Caco-2 (cell line): ENCODE measurements at regions not wholly inside any gene's neighbourhood (a gene's known extent, or its start where the extent isn't known, plus 50 kb on each side); places are given as distances from the start of the nearest gene placed in this dataset.

Experiments used
- BruUV-seq: library from RNA; stranded (reverse); fragments of 400-500 nt; replicated peaks from 2 replicates; lab custom pipeline; 2021; lab: Mats Ljungman, UMichigan
- CTCF ChIA-PET: fragments of 300-600 bp; sonication (Branson Sonifier 250); formaldehyde crosslinking; loops from one replicate; lab custom pipeline; 2022; ENCODE audit warnings: antibody characterized with exemption; lab: Charles Lee
- POLR2A ChIA-PET: fragments of 300-600 bp; sonication (Branson Sonifier 250); formaldehyde crosslinking; loops from one replicate; lab custom pipeline; 2022; ENCODE audit warnings: antibody characterized with exemption; lab: Charles Lee
- DNase-seq, 2 experiments: peaks; one replicate each; pipeline versions ENCODE4 v3.0.0 to v3.0.0-alpha.2; 2020 to 2022
- H3K27me3 ChIP-seq: replicated peaks from 2 replicates; pipeline ENCODE4 v1.6.0; 2011; ENCODE audit warnings: low read length; ENCODE audit not compliant: control insufficient read depth, insufficient read depth
- H3K36me3 ChIP-seq: 2 replicates; pipeline ENCODE4 v1.5.1; 2011; ENCODE audit warnings: low read length; ENCODE audit not compliant: control insufficient read depth, insufficient read depth
- H3K4me1 ChIP-seq: fragments of 250-450 bp; sonication (Bioruptor Pico); 2 replicates; pipeline ENCODE4 v1.5.1; 2020; ENCODE audit warnings: mild to moderate bottlenecking
- H3K4me3 ChIP-seq: 2 replicates; pipeline ENCODE4 v1.5.1; 2011; ENCODE audit warnings: low read depth, mild to moderate bottlenecking, control low read depth, low read length
- H3K9me3 ChIP-seq: fragments of 250-450 bp; sonication (Bioruptor Pico); 2 replicates; pipeline ENCODE4 v1.5.1; 2020; ENCODE audit warnings: mild to moderate bottlenecking, moderate library complexity
- H3K27ac Mint-ChIP-seq: one replicate; pipeline ENCODE4 v1.8.0; 2022; ENCODE audit warnings: mixed read lengths; ENCODE audit not compliant: unreplicated experiment
- H3K27me3 Mint-ChIP-seq: one replicate; pipeline ENCODE4 v1.8.0; 2022; ENCODE audit warnings: mixed read lengths; ENCODE audit not compliant: insufficient read depth, unreplicated experiment
- H3K36me3 Mint-ChIP-seq: one replicate; pipeline ENCODE4 v1.8.0; 2022; ENCODE audit warnings: mild to moderate bottlenecking, mixed read lengths; ENCODE audit not compliant: insufficient read depth, unreplicated experiment
- H3K4me1 Mint-ChIP-seq: one replicate; pipeline ENCODE4 v1.8.0; 2022; ENCODE audit warnings: low read depth, mixed read lengths; ENCODE audit not compliant: unreplicated experiment
- H3K4me3 Mint-ChIP-seq: one replicate; pipeline ENCODE4 v1.8.0; 2022; ENCODE audit warnings: mild to moderate bottlenecking, moderate library complexity, mixed read lengths; ENCODE audit not compliant: unreplicated experiment
- H3K9me3 Mint-ChIP-seq: one replicate; pipeline ENCODE4 v1.8.0; 2022; ENCODE audit warnings: mixed read lengths; ENCODE audit not compliant: unreplicated experiment
- CTCF ChIP-seq, 2 experiments: fragments of 200-600 bp in 1 of 2; IDR thresholded peaks; 1 replicate in 1 of 2; 2 replicates in 1 of 2; pipeline versions ENCODE4 v1.5.1 to v1.8.0; 2011 to 2022; ENCODE audit warnings: antibody characterized with exemption in 1 of 2, control low read depth in 1 of 2, inconsistent platforms in 1 of 2, low read depth in 1 of 2, low read length in 1 of 2, mild to moderate bottlenecking in 1 of 2, moderate library complexity in 1 of 2; ENCODE audit not compliant: insufficient read depth in 1 of 2, severe bottlenecking in 1 of 2, unreplicated experiment in 1 of 2
- intact Hi-C: fragments of 100-400 bp; cut with micrococcal nuclease; formaldehyde crosslinking; loops from one replicate; pipeline ENCODE4 v1.10.0; 2022; ENCODE audit not compliant: unreplicated experiment

- ChIA-PET POLR2A (no interaction called here), CTCF (no interaction called here)
- no peak overlapping the region for H3K4me3 ChIP-seq
- H3K27ac Mint-ChIP-seq = no peak overlapping the region
- no peak overlapping the region for H3K4me3 Mint-ChIP-seq
- no peaks in the 10 kb centered on the region for H3K27me3 ChIP-seq
- no peaks in the 10 kb centered on the region for H3K27me3 Mint-ChIP-seq
- no peaks in the 10 kb centered on the region for H3K9me3 ChIP-seq
- no peaks in the 10 kb centered on the region for H3K9me3 Mint-ChIP-seq
- no peaks in the 10 kb centered on the region for H3K4me1 Mint-ChIP-seq
- H3K36me3 Mint-ChIP-seq = no peaks in the 10 kb centered on the region
- H3K36me3 ChIP-seq = no peaks in the 10 kb centered on the region
- DNase-seq = no peak
- BruUV-seq = no TSS peak
- 0 out of 2 replicates have a peak, but pooled peaks cover 3% of the 10 kb centered on the region for H3K4me1 ChIP-seq
- no peak for TF ChIP-seq CTCF (IDR thresholded peaks at IDR 0.05; ENCODE audit: insufficient read depth in 1 of 2, low read depth in 1 of 2, low read length in 1 of 2, severe bottlenecking in 1 of 2, unreplicated experiment in 1 of 2)
- intact Hi-C loops = no loop called here
These were observed 793.6 kb upstream of the ACVR2A start for GRCh38 chr2:147051248-147051647.

- no peak overlapping the region for H3K27ac Mint-ChIP-seq
- no peak overlapping the region for H3K4me3 Mint-ChIP-seq
- POLR2A ChIA-PET = no interaction called here
- H3K27me3 Mint-ChIP-seq = no peaks in the 10 kb centered on the region
- H3K9me3 ChIP-seq = no peaks in the 10 kb centered on the region
- TF ChIP-seq CTCF (IDR thresholded peaks at IDR 0.05; ENCODE audit: insufficient read depth in 1 of 2, low read depth in 1 of 2, low read length in 1 of 2, severe bottlenecking in 1 of 2, unreplicated experiment in 1 of 2) = no peak
- H3K27me3 ChIP-seq = no peaks in the 10 kb centered on the region
- no peaks in the 10 kb centered on the region for H3K9me3 Mint-ChIP-seq
- BruUV-seq = no TSS peak
- CTCF ChIA-PET = no interaction called here
- H3K36me3 ChIP-seq = no peaks in the 10 kb centered on the region
- intact Hi-C loops = loop anchor here (5.0 kb wide), 1 partner anchor 313 kb away; no protein-coding TSS in a partner anchor
- no peaks in the 10 kb centered on the region for H3K4me1 Mint-ChIP-seq
- H3K4me1 ChIP-seq = no peaks in the 10 kb centered on the region
- H3K4me3 ChIP-seq = no peak overlapping the region
- H3K36me3 Mint-ChIP-seq = no peaks in the 10 kb centered on the region
- no peak for DNase-seq
These were observed 794.9 kb upstream of the ACVR2A start for GRCh38 chr2:147049957-147050356.

- ChIA-PET POLR2A (no interaction called here), CTCF (no interaction called here)
- H3K4me3 ChIP-seq = no peak overlapping the region
- H3K36me3 Mint-ChIP-seq = no peaks in the 10 kb centered on the region
- no peaks in the 10 kb centered on the region for H3K27me3 Mint-ChIP-seq
- no peaks in the 10 kb centered on the region for H3K4me1 Mint-ChIP-seq
- intact Hi-C loops = loop anchor here (5.0 kb wide), 1 partner anchor 309 kb away; no protein-coding TSS in a partner anchor
- BruUV-seq = no TSS peak
- no peak for DNase-seq
- no peak overlapping the region for H3K27ac Mint-ChIP-seq
- H3K9me3 Mint-ChIP-seq = no peaks in the 10 kb centered on the region
- no peaks in the 10 kb centered on the region for H3K9me3 ChIP-seq
- H3K4me1 ChIP-seq = no peaks in the 10 kb centered on the region
- no peaks in the 10 kb centered on the region for H3K27me3 ChIP-seq
- no peak overlapping the region for H3K4me3 Mint-ChIP-seq
- no peak for TF ChIP-seq CTCF (IDR thresholded peaks at IDR 0.05; ENCODE audit: insufficient read depth in 1 of 2, low read depth in 1 of 2, low read length in 1 of 2, severe bottlenecking in 1 of 2, unreplicated experiment in 1 of 2)
- H3K36me3 ChIP-seq = no peaks in the 10 kb centered on the region
These were observed 798.4 kb upstream of the ACVR2A start for GRCh38 chr2:147046473-147046872.
